RWPE1 (cell line): ENCODE measurements at regions not wholly inside any gene's neighbourhood (a gene's known extent, or its start where the extent isn't known, plus 50 kb on each side); places are given as distances from the start of the nearest gene placed in this dataset.

Experiments
- CTCF ChIA-PET: fragments of 350-600 bp; sonication (Branson Sonifier 250); formaldehyde crosslinking; extraction: SDS; loops from one replicate; lab custom pipeline; 2021; lab: Yijun Ruan, JAX
- POLR2A ChIA-PET: fragments of 400-600 bp; formaldehyde crosslinking; extraction: SDS; loops from one replicate; lab custom pipeline; 2020; ENCODE audit warnings: antibody characterized with exemption; ENCODE audit not compliant: low non-redundant PET; lab: Yijun Ruan, JAX
- DNase-seq: peaks from one replicate; pipeline ENCODE4 v3.0.0; 2012; ENCODE audit warnings: low spot score
- H3K27ac ChIP-seq: fragments of 450-650 bp; 2 replicates; pipeline ENCODE4 v1.5.1; 2017
- CTCF ChIP-seq: fragments of 450-650 bp; conservative IDR thresholded peaks from 2 replicates; pipeline ENCODE4 v1.5.1; 2017; ENCODE audit warnings: low read depth, mild to moderate bottlenecking

DNA sequence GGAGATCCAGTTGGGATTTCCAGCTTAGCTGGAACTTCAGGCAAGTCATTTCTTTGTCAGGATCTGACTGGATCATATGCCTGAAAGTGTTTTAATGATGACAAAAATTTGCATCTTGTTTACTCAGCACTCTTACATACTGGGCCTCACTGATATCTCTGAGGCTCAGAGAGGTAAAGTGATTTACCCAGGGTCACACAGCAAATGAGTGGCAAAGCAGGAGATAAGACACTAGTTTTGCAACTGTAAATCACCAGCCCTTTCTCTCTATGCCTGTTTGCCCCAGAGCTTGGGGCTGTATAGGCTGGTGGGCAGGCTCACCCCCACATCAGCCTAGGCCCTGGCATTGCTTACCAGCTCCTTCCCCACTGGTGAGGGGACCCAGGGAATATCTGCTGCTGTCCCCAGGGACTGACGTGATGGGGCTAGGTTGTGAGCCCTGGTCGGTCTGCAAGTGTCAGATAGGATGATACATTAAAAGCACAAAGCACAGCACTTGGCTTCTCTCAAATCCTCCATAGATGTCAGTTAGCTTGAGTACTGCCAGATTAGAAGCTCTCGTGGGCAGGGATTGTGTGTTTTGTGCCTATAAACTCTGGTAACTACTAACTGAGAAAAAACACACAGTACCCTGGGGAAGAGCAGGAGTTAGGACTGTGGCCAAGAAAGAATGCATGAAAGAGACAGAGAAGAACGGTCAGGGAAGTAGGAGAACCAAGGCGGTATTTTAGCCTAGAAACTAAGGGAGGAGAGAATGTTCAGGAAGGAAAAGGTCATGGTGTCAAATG lies 165.4 kb downstream of the COPRS start:
- no peak for TF ChIP-seq CTCF
- H3K27ac ChIP-seq: no peak overlapping the region
- ChIA-PET POLR2A (no interaction called here), CTCF (interaction anchor here (0.7 to 1.5 kb wide), 2 partner anchors 78 to 149 kb away, joined by 4 to 5 read pairs; no protein-coding TSS in a partner anchor)
- no peak for DNase-seq

- POLR2A ChIA-PET: no interaction called here
- TF ChIP-seq CTCF: no peak
- no peak for DNase-seq
- H3K27ac ChIP-seq: no peak overlapping the region
- CTCF ChIA-PET: interaction anchor here (0.7 to 1.5 kb wide), 2 partner anchors 77 to 150 kb away, joined by 4 to 5 read pairs; no protein-coding TSS in a partner anchor
Measured at GRCh38 chr17:31692632-31693031, 166.4 kb downstream of the COPRS start.

- DNase-seq: no peak
- ChIA-PET POLR2A (no interaction called here), CTCF (no interaction called here)
- TF ChIP-seq CTCF: no peak
- H3K27ac ChIP-seq: no peak overlapping the region
Measured at GRCh38 chr17:31692027-31692426, 167.0 kb downstream of the COPRS start.

DNA sequence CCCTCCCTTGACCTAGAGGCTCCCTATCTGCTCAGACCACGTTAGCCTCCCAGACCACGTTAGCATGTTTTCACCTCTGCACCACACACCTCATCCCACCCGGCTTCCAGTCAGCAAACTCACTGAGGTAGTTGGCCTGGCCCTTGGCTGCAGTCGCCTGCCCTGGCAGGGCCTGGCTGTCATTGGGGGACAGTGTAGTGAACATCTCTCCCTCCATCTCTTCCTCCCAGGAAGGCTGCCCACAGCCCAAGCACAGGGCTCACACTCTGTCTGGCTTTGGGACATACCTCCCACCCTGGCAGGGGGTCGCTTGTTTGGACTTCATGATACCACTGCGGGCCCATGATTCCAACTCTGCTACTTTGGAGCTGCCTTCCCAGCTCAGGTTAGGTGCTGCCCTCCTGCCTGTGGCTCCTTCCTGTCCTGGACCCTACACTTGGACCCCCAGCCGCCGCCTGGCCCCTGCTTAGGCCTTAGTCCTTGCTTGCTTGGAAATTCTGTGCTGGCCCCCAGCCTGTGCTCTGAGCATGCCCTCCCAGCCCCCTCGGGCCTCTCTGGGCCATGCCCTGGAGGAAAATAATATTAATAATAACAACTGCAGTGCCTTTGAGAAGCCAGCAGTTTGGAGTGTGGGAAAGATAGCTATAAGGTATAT lies 167.7 kb downstream of the COPRS start:
- ChIA-PET POLR2A (no interaction called here), CTCF (no interaction called here)
- DNase-seq: no peak
- no peak for TF ChIP-seq CTCF
- no peak overlapping the region for H3K27ac ChIP-seq

GRCh38 chr17:31690151-31690551 lies 168.9 kb downstream of the COPRS start:
- H3K27ac ChIP-seq: no peak overlapping the region
- CTCF ChIA-PET: no interaction called here
- POLR2A ChIA-PET: no interaction called here
- no peak for DNase-seq
- TF ChIP-seq CTCF: no peak

GRCh38 chr17:31688701-31689100 lies 170.3 kb downstream of the COPRS start:
- TF ChIP-seq CTCF: no peak
- no peak overlapping the region for H3K27ac ChIP-seq
- ChIA-PET CTCF (interaction anchor here (0.7 kb wide), 1 partner anchor 100 kb away, joined by 4 read pairs; no protein-coding TSS in a partner anchor), POLR2A (interaction anchor here (0.7 kb wide), 1 partner anchor 71 kb away, joined by 7 read pairs; no protein-coding TSS in a partner anchor)
- DNase-seq: no peak
